HepG2 (cell line): ENCODE measurements at regions not wholly inside any gene's neighbourhood (a gene's known extent, or its start where the extent isn't known, plus 50 kb on each side); places are given as distances from the start of the nearest gene placed in this dataset.

Experiments
- ATAC-seq: fragments of 200-7000 bp; cut with Tn5 transposase; 3 replicates; pipeline ENCODE4 v1.9.1; 2020; ENCODE audit warnings: mild to moderate bottlenecking, moderate library complexity
- BruUV-seq: library from RNA; stranded (reverse); fragments of 400-500 nt; replicated peaks from 2 replicates; lab custom pipeline; 2021; lab: Mats Ljungman, UMichigan
- CTCF ChIA-PET: fragments of 300-600 bp; formaldehyde crosslinking; extraction: SDS; loops from one replicate; lab custom pipeline; 2021; ENCODE audit warnings: low total read pairs, inconsistent platforms, low intra/inter-chr PET ratio; lab: Yijun Ruan, JAX
- POLR2A ChIA-PET: fragments of 350-600 bp; sonication (Branson Sonifier 250); formaldehyde crosslinking; loops from one replicate; lab custom pipeline; 2020; ENCODE audit warnings: antibody characterized with exemption, inconsistent platforms; lab: Yijun Ruan, JAX
- DNase-seq: peaks from one replicate; pipeline ENCODE4 v3.0.0-alpha.2; 2015; ENCODE audit warnings: low spot score
- FAIRE-seq: peaks from 3 replicates; lab custom pipeline; 2011; peaks lifted over from hg19 to GRCh38; lab: Jason Lieb, UNC
- H2AFZ ChIP-seq: one replicate; pipeline ENCODE4 v1.6.1; 2011; ENCODE audit warnings: low read length, inconsistent platforms
- H3K27ac ChIP-seq: fragments of 300-600 bp; 3 replicates; pipeline ENCODE4 v1.8.0; 2011; ENCODE audit warnings: mixed run types, mild to moderate bottlenecking, mixed read lengths, low read length, inconsistent platforms; ENCODE audit not compliant: insufficient read depth; ENCODE audit errors: extremely low read length
- H3K27me3 ChIP-seq, 2 experiments: fragments of 200-600 bp in 1 of 2; 2 replicates in 1 of 2; 3 replicates in 1 of 2; pipeline versions ENCODE4 v1.6.0 to v1.8.0; 2011; ENCODE audit warnings: low read length in 2 of 2, mild to moderate bottlenecking in 2 of 2, moderate library complexity in 2 of 2, inconsistent platforms in 1 of 2; ENCODE audit not compliant: insufficient read depth in 2 of 2, control insufficient read depth in 1 of 2
- H3K36me3 ChIP-seq, 2 experiments: fragments of 200-600 bp in 1 of 2; replicated peaks in 1 of 2; 2 replicates in 1 of 2; 3 replicates in 1 of 2; pipeline versions ENCODE4 v1.5.1 to v1.8.0; 2011; ENCODE audit warnings: low read length in 2 of 2, inconsistent platforms in 1 of 2; ENCODE audit not compliant: insufficient read depth in 2 of 2, control insufficient read depth in 1 of 2
- H3K4me1 ChIP-seq: 2 replicates; pipeline ENCODE4 v1.5.1; 2012; ENCODE audit warnings: low read length, inconsistent platforms; ENCODE audit not compliant: insufficient read depth
- H3K4me2 ChIP-seq: 2 replicates; pipeline ENCODE4 v1.6.0; 2011; ENCODE audit warnings: low read depth, low read length, inconsistent platforms
- H3K4me3 ChIP-seq, 3 experiments: fragments of 200-600 bp in 1 of 3; sonication (generic), shearing (Covaris generic) in 1 of 3; replicated peaks in 1 of 3; 2 replicates each; pipeline ENCODE4 v1.5.1; 2011 to 2016; ENCODE audit warnings: low read length in 3 of 3, inconsistent platforms in 2 of 3, low read depth in 2 of 3, mild to moderate bottlenecking in 2 of 3, control low read depth in 1 of 3, mixed read lengths in 1 of 3; ENCODE audit not compliant: insufficient read depth in 1 of 3
- H3K79me2 ChIP-seq: one replicate; pipeline ENCODE4 v1.6.1; 2011; ENCODE audit warnings: low read length, inconsistent platforms; ENCODE audit not compliant: insufficient read depth
- H3K9ac ChIP-seq: 2 replicates; pipeline ENCODE4 v1.6.0; 2011; ENCODE audit warnings: mild to moderate bottlenecking, low read depth, low read length, inconsistent platforms; ENCODE audit not compliant: insufficient read depth
- H3K9me3 ChIP-seq: 2 replicates; pipeline ENCODE4 v1.5.1; 2012; ENCODE audit warnings: mild to moderate bottlenecking, low read length
- H4K20me1 ChIP-seq: 2 replicates; pipeline ENCODE4 v1.6.0; 2011; ENCODE audit warnings: inconsistent platforms, mild to moderate bottlenecking, low read length, moderate library complexity; ENCODE audit not compliant: insufficient read depth
- ASH2L ChIP-seq: fragments of 300-600, 200-600 bp; sonication (generic); IDR thresholded peaks from 2 replicates; pipeline ENCODE4 v1.7.0; 2017; ENCODE audit warnings: low read depth, mild to moderate bottlenecking, moderate library complexity, mixed read lengths, low read length; ENCODE audit not compliant: insufficient read length
- BCL6 ChIP-seq: IDR thresholded peaks from 2 replicates; pipeline ENCODE4 v1.6.1; 2016; ENCODE audit warnings: missing genetic modification reagents, missing compliant biosample characterization
- IRF2 ChIP-seq: IDR thresholded peaks from 2 replicates; pipeline ENCODE4 v1.6.1; 2018; ENCODE audit warnings: missing genetic modification reagents, missing compliant biosample characterization
- LCORL ChIP-seq, 2 experiments: fragments of 450-650 bp in 1 of 2; sonication (generic) in 1 of 2; formaldehyde crosslinking in 1 of 2; IDR thresholded peaks; 2 replicates each; pipeline versions ENCODE4 v1.5.0 to v1.6.1; 2017 to 2020; ENCODE audit warnings: antibody characterized with exemption in 1 of 2, missing genetic modification reagents in 1 of 2
- NFKBIZ ChIP-seq: IDR thresholded peaks from 2 replicates; pipeline ENCODE4 v1.6.1; 2018; ENCODE audit warnings: missing genetic modification reagents, missing compliant biosample characterization
- THAP8 ChIP-seq: sonication (generic); formaldehyde crosslinking; IDR thresholded peaks from 2 replicates; pipeline ENCODE4 v1.5.1; 2020; ENCODE audit warnings: missing genetic modification reagents, mild to moderate bottlenecking, borderline replicate concordance
- ZNF512 ChIP-seq: sonication (generic); formaldehyde crosslinking; IDR thresholded peaks from 2 replicates; pipeline ENCODE4 v1.4.0; 2020; ENCODE audit warnings: mild to moderate bottlenecking, missing genetic modification reagents
- ZSCAN29 ChIP-seq: sonication (generic); formaldehyde crosslinking; conservative IDR thresholded peaks from 2 replicates; pipeline ENCODE4 v1.4.0; 2020; ENCODE audit warnings: mild to moderate bottlenecking, missing genetic modification reagents
- WGBS: methylation state at CpG from one replicate; pipeline ENCODE4 v1.1.6; 2017; ENCODE audit warnings: low lambda C conversion rate; 5-methylcytosine and 5-hydroxymethylcytosine counted together
- in situ Hi-C: cut with HindIII; loops from 2 replicates; pipeline ENCODE4 v1.10.0; 2017; ENCODE audit warnings: low pct_unique_long_range_greater_than_20kb; ENCODE audit not compliant: extremely low pct_ligation_motif_present
- intact Hi-C: fragments of 100-400 bp; cut with micrococcal nuclease; formaldehyde crosslinking; loops from one replicate; pipeline ENCODE4 v1.10.0; 2022; ENCODE audit not compliant: unreplicated experiment
- TF ChIP-seq, protein P1 (sequence below): sonication (generic); formaldehyde crosslinking; IDR thresholded peaks from 2 replicates; pipeline ENCODE4 v1.4.0; 2020; ENCODE audit warnings: missing genetic modification reagents, borderline replicate concordance
- TF ChIP-seq, protein P2 (sequence below): sonication (generic); formaldehyde crosslinking; IDR thresholded peaks from 2 replicates; pipeline ENCODE4 v1.8.1; 2022; ENCODE audit warnings: low read depth, mild to moderate bottlenecking, missing genetic modification reagents

GRCh38 chr4:81722290-81722851 is 250.7 kb upstream of the RASGEF1B start:
- no peak for DNase-seq
- H4K20me1 ChIP-seq: no peaks in the 10 kb centered on the region
- ChIA-PET CTCF (no interaction called here), POLR2A (no interaction called here)
- no peaks in the 10 kb centered on the region for H3K27me3 ChIP-seq
- H3K4me3 ChIP-seq: no peak overlapping the region
- TF ChIP-seq LCORL (IDR thresholded peaks at IDR 0.05): no peak
- no peak for TF ChIP-seq LCORL (CRISPR knock-in tag; IDR thresholded peaks at IDR 0.05)
- TF ChIP-seq BCL6 (CRISPR knock-in tag): no peak
- no peak for TF ChIP-seq THAP8 (CRISPR knock-in tag)
- no peak for TF ChIP-seq ZSCAN29 (CRISPR knock-in tag)
- TF ChIP-seq NFKBIZ (CRISPR knock-in tag): no peak
- TF ChIP-seq ASH2L: no peak
- TF ChIP-seq ZNF512 (CRISPR knock-in tag): no peak
- TF ChIP-seq, protein P1, sequence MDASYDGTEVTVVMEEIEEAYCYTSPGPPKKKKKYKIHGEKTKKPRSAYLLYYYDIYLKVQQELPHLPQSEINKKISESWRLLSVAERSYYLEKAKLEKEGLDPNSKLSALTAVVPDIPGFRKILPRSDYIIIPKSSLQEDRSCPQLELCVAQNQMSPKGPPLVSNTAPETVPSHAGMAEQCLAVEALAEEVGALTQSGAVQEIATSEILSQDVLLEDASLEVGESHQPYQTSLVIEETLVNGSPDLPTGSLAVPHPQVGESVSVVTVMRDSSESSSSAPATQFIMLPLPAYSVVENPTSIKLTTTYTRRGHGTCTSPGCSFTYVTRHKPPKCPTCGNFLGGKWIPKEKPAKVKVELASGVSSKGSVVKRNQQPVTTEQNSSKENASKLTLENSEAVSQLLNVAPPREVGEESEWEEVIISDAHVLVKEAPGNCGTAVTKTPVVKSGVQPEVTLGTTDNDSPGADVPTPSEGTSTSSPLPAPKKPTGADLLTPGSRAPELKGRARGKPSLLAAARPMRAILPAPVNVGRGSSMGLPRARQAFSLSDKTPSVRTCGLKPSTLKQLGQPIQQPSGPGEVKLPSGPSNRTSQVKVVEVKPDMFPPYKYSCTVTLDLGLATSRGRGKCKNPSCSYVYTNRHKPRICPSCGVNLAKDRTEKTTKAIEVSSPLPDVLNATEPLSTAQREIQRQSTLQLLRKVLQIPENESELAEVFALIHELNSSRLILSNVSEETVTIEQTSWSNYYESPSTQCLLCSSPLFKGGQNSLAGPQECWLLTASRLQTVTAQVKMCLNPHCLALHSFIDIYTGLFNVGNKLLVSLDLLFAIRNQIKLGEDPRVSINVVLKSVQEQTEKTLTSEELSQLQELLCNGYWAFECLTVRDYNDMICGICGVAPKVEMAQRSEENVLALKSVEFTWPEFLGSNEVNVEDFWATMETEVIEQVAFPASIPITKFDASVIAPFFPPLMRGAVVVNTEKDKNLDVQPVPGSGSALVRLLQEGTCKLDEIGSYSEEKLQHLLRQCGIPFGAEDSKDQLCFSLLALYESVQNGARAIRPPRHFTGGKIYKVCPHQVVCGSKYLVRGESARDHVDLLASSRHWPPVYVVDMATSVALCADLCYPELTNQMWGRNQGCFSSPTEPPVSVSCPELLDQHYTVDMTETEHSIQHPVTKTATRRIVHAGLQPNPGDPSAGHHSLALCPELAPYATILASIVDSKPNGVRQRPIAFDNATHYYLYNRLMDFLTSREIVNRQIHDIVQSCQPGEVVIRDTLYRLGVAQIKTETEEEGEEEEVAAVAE: no peak
- TF ChIP-seq IRF2: no peak
- TF ChIP-seq, protein P2, sequence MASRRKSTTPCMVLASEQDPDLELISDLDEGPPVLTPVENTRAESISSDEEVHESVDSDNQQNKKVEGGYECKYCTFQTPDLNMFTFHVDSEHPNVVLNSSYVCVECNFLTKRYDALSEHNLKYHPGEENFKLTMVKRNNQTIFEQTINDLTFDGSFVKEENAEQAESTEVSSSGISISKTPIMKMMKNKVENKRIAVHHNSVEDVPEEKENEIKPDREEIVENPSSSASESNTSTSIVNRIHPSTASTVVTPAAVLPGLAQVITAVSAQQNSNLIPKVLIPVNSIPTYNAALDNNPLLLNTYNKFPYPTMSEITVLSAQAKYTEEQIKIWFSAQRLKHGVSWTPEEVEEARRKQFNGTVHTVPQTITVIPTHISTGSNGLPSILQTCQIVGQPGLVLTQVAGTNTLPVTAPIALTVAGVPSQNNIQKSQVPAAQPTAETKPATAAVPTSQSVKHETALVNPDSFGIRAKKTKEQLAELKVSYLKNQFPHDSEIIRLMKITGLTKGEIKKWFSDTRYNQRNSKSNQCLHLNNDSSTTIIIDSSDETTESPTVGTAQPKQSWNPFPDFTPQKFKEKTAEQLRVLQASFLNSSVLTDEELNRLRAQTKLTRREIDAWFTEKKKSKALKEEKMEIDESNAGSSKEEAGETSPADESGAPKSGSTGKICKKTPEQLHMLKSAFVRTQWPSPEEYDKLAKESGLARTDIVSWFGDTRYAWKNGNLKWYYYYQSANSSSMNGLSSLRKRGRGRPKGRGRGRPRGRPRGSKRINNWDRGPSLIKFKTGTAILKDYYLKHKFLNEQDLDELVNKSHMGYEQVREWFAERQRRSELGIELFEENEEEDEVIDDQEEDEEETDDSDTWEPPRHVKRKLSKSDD (CRISPR knock-in tag): no peak
- in situ Hi-C loops (no loop called here), intact Hi-C loops (no loop called here)
- no peaks in the 10 kb centered on the region for H3K9me3 ChIP-seq
- BruUV-seq: no TSS peak
- no peak overlapping the region for H3K27ac ChIP-seq
- no peak for ATAC-seq
- H3K36me3 ChIP-seq: no peaks in the 10 kb centered on the region
- no peak for FAIRE-seq
- H3K4me1 ChIP-seq: no peaks in the 10 kb centered on the region
- no peaks in the 10 kb centered on the region for H3K79me2 ChIP-seq
- no peak overlapping the region for H3K4me2 ChIP-seq
- WGBS: 57% methylated on average over 9 of the region's 9 CpGs
- no peak overlapping the region for H3K9ac ChIP-seq
- no peak overlapping the region for H2AFZ ChIP-seq
